Smooth muscle cell (in vitro differentiated cells): ENCODE measurements at regions not wholly inside any gene's neighbourhood (a gene's known extent, or its start where the extent isn't known, plus 50 kb on each side); places are given as distances from the start of the nearest gene placed in this dataset.

Experiments used
- DNase-seq: peaks from one replicate; lab custom pipeline; 2025; ENCODE audit not compliant: unreplicated experiment; lab: John Stamatoyannopoulos, UW
- H2AFZ ChIP-seq: fragments of 200-600 bp; sonication (generic); 2 replicates; pipeline ENCODE4 v1.6.0; 2016; ENCODE audit warnings: antibody characterized with exemption, low read depth, mild to moderate bottlenecking
- H3F3A ChIP-seq: fragments of 200-600 bp; sonication (generic); 2 replicates; pipeline ENCODE4 v1.6.0; 2017; ENCODE audit warnings: antibody characterized with exemption, low read depth
- H3K27ac ChIP-seq: fragments of 200-600 bp; sonication (generic); 2 replicates; pipeline ENCODE4 v1.5.1; 2016; ENCODE audit warnings: low read depth, mild to moderate bottlenecking
- H3K27me3 ChIP-seq: fragments of 200-600 bp; sonication (generic); 2 replicates; pipeline ENCODE4 v1.6.1; 2016; ENCODE audit warnings: low read depth, mild to moderate bottlenecking
- H3K36me3 ChIP-seq: fragments of 200-600 bp; sonication (generic); 2 replicates; pipeline ENCODE4 v1.5.1; 2016; ENCODE audit warnings: low read depth
- H3K4me1 ChIP-seq: fragments of 200-600 bp; sonication (generic); 2 replicates; pipeline ENCODE4 v1.5.1; 2016; ENCODE audit warnings: low read depth
- H3K4me2 ChIP-seq: fragments of 200-600 bp; sonication (generic); 2 replicates; pipeline ENCODE4 v1.6.0; 2016; ENCODE audit warnings: mild to moderate bottlenecking
- H3K4me3 ChIP-seq: fragments of 200-600 bp; sonication (generic); 2 replicates; pipeline ENCODE4 v1.5.1; 2016; ENCODE audit warnings: mild to moderate bottlenecking
- H3K79me2 ChIP-seq: fragments of 200-600 bp; sonication (generic); 2 replicates; pipeline ENCODE4 v1.6.0; 2016; ENCODE audit warnings: low read depth, mild to moderate bottlenecking
- H3K9ac ChIP-seq: fragments of 200-600 bp; sonication (generic); 2 replicates; pipeline ENCODE4 v1.6.0; 2016; ENCODE audit warnings: low read depth
- H3K9me3 ChIP-seq: fragments of 200-600 bp; sonication (generic); replicated peaks from 2 replicates; pipeline ENCODE4 v1.5.1; 2016; ENCODE audit warnings: low read depth
- H4K20me1 ChIP-seq: fragments of 200-600 bp; sonication (generic); 2 replicates; pipeline ENCODE4 v1.6.0; 2016; ENCODE audit warnings: low read depth
- CTCF ChIP-seq: fragments of 200-600 bp; sonication (generic); IDR thresholded peaks from 2 replicates; pipeline ENCODE4 v1.5.1; 2017; ENCODE audit warnings: borderline replicate concordance, mild to moderate bottlenecking, antibody characterized with exemption; ENCODE audit not compliant: insufficient read depth, poor library complexity, severe bottlenecking
- WGBS: methylation state at CpG from one replicate; pipeline ENCODE4 v1.1.7; 2016; ENCODE audit warnings: low lambda C conversion rate; 5-methylcytosine and 5-hydroxymethylcytosine counted together

- H3K27me3 ChIP-seq, result no peaks in the 10 kb centered on the region
- no peaks in the 10 kb centered on the region for H3K4me1 ChIP-seq
- no peaks in the 10 kb centered on the region for H4K20me1 ChIP-seq
- no peak overlapping the region for H3K4me3 ChIP-seq
- H2AFZ ChIP-seq, result no peak overlapping the region
- no peaks in the 10 kb centered on the region for H3K36me3 ChIP-seq
- no peak for DNase-seq
- H3K27ac ChIP-seq, result no peak overlapping the region
- no peak for TF ChIP-seq CTCF
- H3K9ac ChIP-seq, result no peak overlapping the region
- WGBS, result 78% methylated on average over 9 of the region's 9 CpGs
- H3K79me2 ChIP-seq, result no peaks in the 10 kb centered on the region
- no peaks in the 10 kb centered on the region for H3K9me3 ChIP-seq
- H3F3A ChIP-seq, result no peaks in the 10 kb centered on the region
- no peak overlapping the region for H3K4me2 ChIP-seq
Observed at GRCh38 chr17:65423346-65424140, 137.9 kb downstream of the AXIN2 start.

GRCh38 chr17:65418622-65419021 is 142.8 kb downstream of the AXIN2 start:
- H4K20me1 ChIP-seq, result no peaks in the 10 kb centered on the region
- 80% methylated on average over 3 of the region's 3 CpGs for WGBS

GRCh38 chr17:65417406-65418221 is 143.8 kb downstream of the AXIN2 start:
- no peak overlapping the region for H3K9ac ChIP-seq
- WGBS, result 96% methylated on average over 7 of the region's 7 CpGs

More at GRCh38 chr17:65418622-65419021, 142.8 kb downstream of the AXIN2 start:
- Histone ChIP-seq H3K27ac (no peak overlapping the region), H3K4me2 (no peak overlapping the region), H3K4me3 (no peak overlapping the region), H2AFZ (no peak overlapping the region), H3K9me3 (no peaks in the 10 kb centered on the region), H3K4me1 (no peaks in the 10 kb centered on the region), H3K36me3 (no peaks in the 10 kb centered on the region), H3K27me3 (no peaks in the 10 kb centered on the region), H3F3A (no peaks in the 10 kb centered on the region), H3K9ac (no peak overlapping the region), H3K79me2 (no peaks in the 10 kb centered on the region)
- no peak for TF ChIP-seq CTCF
- DNase-seq, result no peak

More at GRCh38 chr17:65417406-65418221, 143.8 kb downstream of the AXIN2 start:
- no peaks in the 10 kb centered on the region for H4K20me1 ChIP-seq
- H3K4me2 ChIP-seq, result no peak overlapping the region
- H3K79me2 ChIP-seq, result no peaks in the 10 kb centered on the region
- H3K4me3 ChIP-seq, result no peak overlapping the region
- no peak for DNase-seq
- H3K4me1 ChIP-seq, result no peaks in the 10 kb centered on the region
- H3F3A ChIP-seq, result no peaks in the 10 kb centered on the region
- H3K9me3 ChIP-seq, result no peaks in the 10 kb centered on the region
- no peak overlapping the region for H2AFZ ChIP-seq
- H3K36me3 ChIP-seq, result no peaks in the 10 kb centered on the region
- no peaks in the 10 kb centered on the region for H3K27me3 ChIP-seq
- TF ChIP-seq CTCF, result no peak
- no peak overlapping the region for H3K27ac ChIP-seq
